OCI-LY3 (cell line): ENCODE measurements at regions not wholly inside any gene's neighbourhood (a gene's known extent, or its start where the extent isn't known, plus 50 kb on each side); places are given as distances from the start of the nearest gene placed in this dataset.

Source experiments
- H2AFZ ChIP-seq: fragments of 200-600, 300-600 bp; shearing (Covaris generic); 2 replicates; pipeline ENCODE4 v1.6.0; 2014; ENCODE audit warnings: antibody characterized with exemption, low read depth, low read length
- H3K27ac ChIP-seq: fragments of 200-600, 300-600 bp; sonication (generic); 2 replicates; pipeline ENCODE4 v1.5.1; 2014; ENCODE audit warnings: mild to moderate bottlenecking, low read length, moderate library complexity, mixed read lengths
- H3K27me3 ChIP-seq: fragments of 200-600, 300-600 bp; sonication (generic); 2 replicates; pipeline ENCODE4 v1.6.1; 2014; ENCODE audit warnings: low read depth, low read length, mixed read lengths
- H3K36me3 ChIP-seq: fragments of 200-600, 300-600 bp; sonication (generic); replicated peaks from 2 replicates; pipeline ENCODE3; 2014; ENCODE audit warnings: low read depth, low read length, mixed read lengths
- H3K4me1 ChIP-seq: fragments of 300-600, 200-600 bp; sonication (generic); 2 replicates; pipeline ENCODE4 v1.6.1; 2014; ENCODE audit warnings: low read length, mixed read lengths
- H3K4me2 ChIP-seq: fragments of 200-600, 300-600 bp; sonication (generic); 2 replicates; pipeline ENCODE4 v1.6.1; 2014; ENCODE audit warnings: low read length, mixed read lengths
- H3K4me3 ChIP-seq: fragments of 300-600, 200-600 bp; sonication (generic); 2 replicates; pipeline ENCODE4 v1.5.1; 2014; ENCODE audit warnings: antibody characterized with exemption, mild to moderate bottlenecking, low read length, moderate library complexity
- H3K79me2 ChIP-seq: fragments of 300-600, 200-600 bp; shearing (Covaris generic); 2 replicates; pipeline ENCODE4 v1.6.1; 2014; ENCODE audit warnings: mild to moderate bottlenecking, low read length, mixed read lengths
- H3K9ac ChIP-seq: fragments of 300-600, 200-600 bp; shearing (Covaris generic); 2 replicates; pipeline ENCODE4 v1.6.0; 2014; ENCODE audit warnings: mild to moderate bottlenecking, low read length, moderate library complexity
- H3K9me3 ChIP-seq: fragments of 200-600, 300-600 bp; shearing (Covaris generic); 2 replicates; pipeline ENCODE4 v1.6.1; 2014; ENCODE audit warnings: low read length, mixed read lengths; ENCODE audit not compliant: insufficient read depth
- H4K20me1 ChIP-seq: fragments of 200-600, 300-600 bp; sonication (generic); 2 replicates; pipeline ENCODE4 v1.6.1; 2016; ENCODE audit warnings: low read length, mixed read lengths; ENCODE audit not compliant: insufficient read depth
- CTCF ChIP-seq: fragments of 200-600, 300-600 bp; sonication (generic); IDR thresholded peaks from 2 replicates; pipeline ENCODE4 v1.5.1; 2014; ENCODE audit warnings: antibody characterized with exemption, low read length, low read depth
- EZH2phosphoT487 ChIP-seq: fragments of 200-600 bp; shearing (Covaris generic); IDR thresholded peaks from 2 replicates; pipeline ENCODE4 v1.6.1; 2018; ENCODE audit warnings: antibody characterized with exemption, mixed run types, low read depth

GRCh38 chr10:108598831-108599230 lies 1324.5 kb downstream of the XPNPEP1 start:
- Histone ChIP-seq H3K9me3 (no peaks in the 10 kb centered on the region), H3K79me2 (no peaks in the 10 kb centered on the region), H3K36me3 (no peaks in the 10 kb centered on the region), H3K27me3 (no peaks in the 10 kb centered on the region), H3K4me3 (no peak overlapping the region), H3K9ac (no peak overlapping the region), H4K20me1 (no peaks in the 10 kb centered on the region), H3K27ac (no peak overlapping the region), H2AFZ (no peak overlapping the region), H3K4me1 (peaks cover 28% of the 10 kb centered on the region), H3K4me2 (no peak overlapping the region)
- TF ChIP-seq CTCF = no peak
- TF ChIP-seq EZH2phosphoT487 = no peak

- no peaks in the 10 kb centered on the region for H3K27me3 ChIP-seq
- H3K4me1 ChIP-seq = peaks cover 28% of the 10 kb centered on the region
- H3K9ac ChIP-seq = no peak overlapping the region
- H3K4me3 ChIP-seq = no peak overlapping the region
- TF ChIP-seq CTCF (no peak), EZH2phosphoT487 (no peak)
- H3K4me2 ChIP-seq = no peak overlapping the region
- H3K79me2 ChIP-seq = no peaks in the 10 kb centered on the region
- H3K36me3 ChIP-seq = no peaks in the 10 kb centered on the region
- no peaks in the 10 kb centered on the region for H3K9me3 ChIP-seq
- H2AFZ ChIP-seq = no peak overlapping the region
- H3K27ac ChIP-seq = no peak overlapping the region
- no peaks in the 10 kb centered on the region for H4K20me1 ChIP-seq
Observed at GRCh38 chr10:108598320-108598695, 1325.0 kb downstream of the XPNPEP1 start.

- Histone ChIP-seq H3K4me1 (peaks cover 28% of the 10 kb centered on the region), H3K9me3 (no peaks in the 10 kb centered on the region), H3K27ac (no peak overlapping the region), H3K4me2 (no peak overlapping the region), H3K4me3 (no peak overlapping the region), H3K79me2 (no peaks in the 10 kb centered on the region), H3K9ac (no peak overlapping the region), H4K20me1 (no peaks in the 10 kb centered on the region), H2AFZ (no peak overlapping the region), H3K36me3 (no peaks in the 10 kb centered on the region), H3K27me3 (no peaks in the 10 kb centered on the region)
- TF ChIP-seq CTCF (no peak), EZH2phosphoT487 (no peak)
Observed at GRCh38 chr10:108597657-108598319, 1325.5 kb downstream of the XPNPEP1 start.

- Histone ChIP-seq H3K4me2 (no peak overlapping the region), H3K79me2 (no peaks in the 10 kb centered on the region)
- TF ChIP-seq CTCF = no peak
- TF ChIP-seq EZH2phosphoT487 = no peak
Observed at GRCh38 chr10:108597031-108597430, 1326.3 kb downstream of the XPNPEP1 start.

More at GRCh38 chr10:108597031-108597430, 1326.3 kb downstream of the XPNPEP1 start:
- Histone ChIP-seq H2AFZ (no peak overlapping the region), H3K36me3 (no peaks in the 10 kb centered on the region), H3K9ac (no peak overlapping the region), H3K4me3 (no peak overlapping the region), H3K27ac (no peak overlapping the region), H4K20me1 (no peaks in the 10 kb centered on the region), H3K27me3 (no peaks in the 10 kb centered on the region), H3K9me3 (no peaks in the 10 kb centered on the region), H3K4me1 (peaks cover 28% of the 10 kb centered on the region)
